GM12891 (cell line): ENCODE measurements at regions not wholly inside any gene's neighbourhood (a gene's known extent, or its start where the extent isn't known, plus 50 kb on each side); places are given as distances from the start of the nearest gene placed in this dataset.

ENCODE experiments used
- POLR2A ChIP-seq: IDR thresholded peaks from 2 replicates; pipeline ENCODE4 v1.6.1; 2011; ENCODE audit warnings: low read depth, low read length, control low read depth
- TAF1 ChIP-seq: IDR thresholded peaks from 2 replicates; pipeline ENCODE4 v1.6.1; 2011; ENCODE audit warnings: low read depth, low read length, control low read depth

- TF ChIP-seq POLR2A (no peak), TAF1 (no peak)
Observed at GRCh38 chr4:58611012-58611411, 1500.8 kb upstream of the IGFBP7 start.
